HG02588 (cell line): ENCODE measurements at regions not wholly inside any gene's neighbourhood (a gene's known extent, or its start where the extent isn't known, plus 50 kb on each side); places are given as distances from the start of the nearest gene placed in this dataset.
"Not testable (repeated sequence)": the region's sequence is repeated elsewhere in the genome, so short reads cannot be mapped to it uniquely, and the experiment has no call there.

Source experiments
- ATAC-seq: cut with Tn5 transposase; IDR thresholded peaks from one replicate; pipeline ENCODE4 v1.9.1; 2021; ENCODE audit warnings: mild to moderate bottlenecking, moderate library complexity; ENCODE audit not compliant: unreplicated experiment

DNA sequence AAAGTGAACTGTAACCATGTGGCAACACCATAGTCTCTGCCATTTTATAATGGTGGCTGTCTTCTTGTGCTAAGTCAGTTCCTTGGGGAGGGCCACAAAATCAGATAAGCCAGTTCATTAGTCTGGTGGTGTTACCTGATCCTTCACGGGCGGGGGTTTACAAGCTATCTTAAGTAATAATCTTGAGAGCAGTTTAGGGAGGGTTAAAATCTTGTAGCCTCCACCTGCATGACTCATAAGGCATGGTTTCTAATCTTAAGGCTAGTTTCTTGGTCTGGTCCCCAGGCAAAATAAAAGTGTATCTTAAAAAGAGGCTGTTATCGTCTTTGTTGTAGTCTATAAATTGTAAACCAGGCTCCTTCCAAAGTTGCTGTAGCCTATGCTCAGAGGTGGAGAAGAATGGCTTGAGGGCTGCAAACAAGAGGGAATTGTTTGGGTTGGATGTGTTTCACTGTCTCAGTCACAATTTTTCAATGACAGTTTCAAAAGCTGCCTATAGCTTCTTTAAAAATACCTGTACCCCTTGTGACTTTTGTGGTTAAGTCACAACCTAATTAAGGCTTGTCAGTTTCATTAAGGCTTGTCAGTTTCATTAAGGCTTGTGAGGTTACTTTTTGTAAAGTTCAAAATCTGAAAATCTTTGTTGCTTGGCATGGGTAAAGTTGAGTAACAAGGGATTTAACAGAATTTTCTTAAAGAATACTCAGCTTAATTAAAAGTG lies 135.7 kb downstream of the RPS4Y2 start:
- peak; percentile 91 for ATAC-seq

DNA sequence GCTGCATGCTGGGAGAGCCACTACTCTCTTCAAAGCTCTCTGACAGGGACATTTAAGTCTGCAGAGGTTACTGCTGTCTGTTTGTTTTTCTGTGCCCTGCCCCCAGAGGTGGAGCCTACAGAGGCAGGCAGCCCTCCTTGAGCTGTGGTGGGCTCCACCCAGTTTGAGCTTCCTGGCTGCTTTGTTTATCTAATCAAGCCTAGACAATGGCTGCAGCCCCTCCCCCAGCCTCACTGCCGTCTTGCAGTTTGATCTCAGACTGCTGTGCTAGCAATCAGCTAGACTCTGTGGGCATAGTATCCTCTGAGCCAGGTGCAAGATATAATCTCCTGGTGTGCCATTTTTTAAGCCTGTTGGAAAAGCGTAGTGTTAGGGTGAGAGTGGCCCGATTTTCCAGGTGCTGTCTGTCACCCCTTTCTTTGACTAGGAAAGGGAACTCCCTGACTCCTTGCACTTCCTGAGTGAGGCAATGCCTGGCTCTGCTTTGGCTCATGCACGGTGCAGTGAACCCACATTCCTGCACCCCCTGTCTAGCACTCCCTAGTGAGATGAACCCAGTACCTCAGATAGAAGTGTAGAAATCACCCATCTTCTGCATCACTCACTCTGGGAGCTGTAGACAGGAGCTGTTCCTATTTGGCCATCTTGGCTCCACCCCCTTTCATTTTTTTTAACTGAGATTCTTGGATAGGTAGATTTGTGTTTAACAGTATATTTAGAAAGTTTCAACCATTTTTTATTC lies 169.6 kb downstream of the RPS4Y2 start:
- ATAC-seq, result not testable (repeated sequence)

GRCh38 chrY:20929691-20930342 lies 173.9 kb downstream of the RPS4Y2 start:
- no peak for ATAC-seq

- ATAC-seq, result not testable (repeated sequence)
Observed at GRCh38 chrY:20936709-20937251, 180.9 kb downstream of the RPS4Y2 start.

DNA sequence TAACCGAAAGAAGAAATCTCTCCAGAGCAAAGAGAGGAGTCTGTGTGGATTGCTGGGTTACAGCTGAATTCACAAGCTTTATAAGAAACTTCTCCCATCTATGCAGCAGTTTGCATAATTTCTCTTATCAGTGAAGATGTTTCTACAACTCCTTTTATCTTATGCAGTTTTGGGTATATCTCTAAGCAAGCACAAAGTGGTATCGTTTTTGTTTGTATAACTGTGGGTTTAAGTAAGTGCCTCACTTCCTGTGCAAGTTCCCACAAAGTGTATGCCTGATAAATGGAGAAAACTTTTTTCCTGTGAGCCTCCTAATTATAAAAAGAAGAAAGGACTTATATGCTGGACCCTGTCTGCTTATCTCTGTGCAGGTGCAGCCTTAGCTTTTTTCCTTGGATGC lies 205.6 kb downstream of the RPS4Y2 start:
- no peak for ATAC-seq

- ATAC-seq, result no peak
Observed at GRCh38 chrY:20967828-20968227, 211.9 kb downstream of the RPS4Y2 start.

DNA sequence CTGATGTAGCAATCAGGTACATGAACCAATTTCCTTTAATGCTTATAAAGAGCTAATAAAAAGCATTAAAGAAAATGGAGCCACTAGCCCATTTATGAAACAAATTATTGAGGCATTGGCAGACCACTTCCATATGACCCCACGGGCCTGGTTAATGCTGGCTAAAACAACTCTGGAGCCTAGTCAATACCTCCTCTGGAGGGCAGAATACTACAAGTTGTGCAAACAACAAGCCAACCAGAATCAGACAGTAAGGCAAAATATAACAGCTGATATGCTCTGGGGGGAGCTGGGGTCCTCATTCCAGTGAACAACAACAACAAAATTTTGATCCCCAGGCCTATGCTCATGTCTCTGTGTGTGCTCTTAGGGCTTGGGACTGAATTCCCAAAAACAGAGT lies 212.3 kb downstream of the RPS4Y2 start:
- no peak for ATAC-seq

- ATAC-seq, result no peak
Observed at GRCh38 chrY:20971371-20971770, 215.5 kb downstream of the RPS4Y2 start.

DNA sequence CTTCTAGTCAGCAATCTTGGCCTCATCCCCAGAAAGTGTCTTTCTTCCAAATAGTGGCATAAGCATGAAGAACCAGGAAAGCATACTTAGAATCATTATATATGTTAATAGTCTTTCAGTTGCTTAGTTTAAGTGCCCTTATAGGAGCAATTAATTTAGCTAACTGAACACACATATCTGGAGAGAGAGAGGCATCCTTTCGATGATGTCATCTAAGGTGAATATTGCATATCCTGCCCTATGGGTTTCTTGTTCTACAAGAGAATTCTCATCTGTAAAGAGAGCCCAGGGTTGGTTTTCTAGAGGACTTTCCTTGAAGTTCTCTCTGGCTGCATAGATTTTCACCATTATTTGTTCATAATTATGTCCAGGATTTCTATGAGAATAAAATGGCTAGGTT lies 230.1 kb downstream of the RPS4Y2 start:
- no peak for ATAC-seq

DNA sequence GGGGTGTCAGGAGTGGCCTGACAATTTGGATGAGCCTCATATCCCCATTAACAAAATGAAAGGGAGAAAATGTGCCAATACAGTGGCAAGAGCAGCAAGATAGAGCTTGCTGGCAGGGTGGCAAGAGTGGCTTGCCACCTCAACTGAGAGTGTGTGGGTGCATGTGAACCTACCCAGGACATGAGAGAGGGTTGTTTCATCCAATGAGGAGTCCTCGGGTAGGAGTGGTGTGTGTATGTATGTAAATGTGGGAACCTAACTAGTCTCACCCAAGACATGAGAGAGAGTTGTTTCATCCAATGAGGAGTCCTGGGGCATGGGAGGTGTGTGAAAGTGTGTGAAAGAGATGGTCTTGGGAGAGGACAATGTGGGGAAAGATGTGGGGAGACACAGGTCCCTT lies 234.2 kb downstream of the RPS4Y2 start:
- ATAC-seq, result no peak

- peak; percentile 94 for ATAC-seq
Observed at GRCh38 chrY:20990869-20991548, 235.1 kb downstream of the RPS4Y2 start.

- no peak for ATAC-seq
Observed at GRCh38 chrY:20997355-20997754, 241.4 kb downstream of the RPS4Y2 start.

DNA sequence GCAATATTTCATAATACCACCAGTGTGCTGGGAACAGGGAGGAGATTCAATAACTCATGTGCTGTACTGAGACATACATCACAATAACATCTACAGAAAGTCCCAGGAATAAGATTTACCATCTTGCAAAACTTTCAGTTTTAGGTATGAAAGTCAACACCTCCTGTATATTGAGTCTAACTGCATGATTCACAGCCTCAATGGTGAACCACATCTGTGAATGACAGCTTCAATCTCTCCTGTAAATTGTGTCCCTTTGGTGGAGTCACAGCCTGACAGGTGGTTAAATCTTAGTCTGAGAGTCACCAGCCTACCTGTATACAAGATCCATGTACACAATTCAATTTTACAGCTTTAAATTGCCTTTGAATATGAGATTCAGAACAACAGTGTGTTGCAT lies 242.1 kb downstream of the RPS4Y2 start:
- ATAC-seq, result no peak

GRCh38 chrY:20998483-20998882 lies 242.6 kb downstream of the RPS4Y2 start:
- no peak for ATAC-seq

- ATAC-seq, result no peak
Observed at GRCh38 chrY:21001102-21001501, 245.2 kb downstream of the RPS4Y2 start.

- ATAC-seq, result no peak
Observed at GRCh38 chrY:21003059-21003458, 247.2 kb downstream of the RPS4Y2 start.

DNA sequence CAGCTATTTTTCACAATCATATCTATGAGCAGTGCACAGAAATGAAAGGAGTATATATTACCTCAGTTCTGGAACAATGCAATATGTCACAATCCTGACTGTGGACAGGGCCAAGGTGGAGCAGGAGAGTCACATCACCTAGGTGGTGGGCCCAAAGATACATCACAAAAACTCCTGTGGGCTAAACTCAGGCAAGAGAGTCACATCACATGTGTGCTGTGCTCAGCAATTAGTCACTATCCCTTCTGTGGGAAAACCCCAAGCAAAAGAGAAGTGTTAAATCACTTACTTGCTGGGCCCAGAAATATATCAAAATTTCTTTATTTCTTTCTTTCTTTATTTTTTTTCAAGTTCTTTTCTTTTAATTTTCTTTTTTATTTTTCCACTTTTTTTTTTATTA lies 249.6 kb downstream of the RPS4Y2 start:
- ATAC-seq, result no peak

DNA sequence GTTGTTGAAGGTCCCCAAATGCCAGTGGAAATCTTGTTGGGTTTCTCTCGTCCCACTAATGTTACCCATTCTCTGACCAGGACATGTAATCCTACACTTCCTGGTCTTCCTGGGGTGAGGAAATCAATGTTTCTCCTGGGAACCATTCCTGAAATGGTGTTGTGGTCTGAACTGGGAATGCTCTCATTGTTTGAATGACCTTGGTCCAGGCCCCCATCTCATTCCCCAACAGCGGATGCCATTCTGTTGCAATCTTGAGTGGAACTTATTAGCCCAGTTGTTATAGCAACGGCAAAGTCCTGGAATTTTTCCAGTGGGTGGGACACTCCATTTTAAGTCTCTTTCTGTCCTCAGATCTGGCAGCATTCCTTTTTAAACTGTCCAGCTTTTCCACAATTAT lies 265.9 kb downstream of the RPS4Y2 start:
- no peak for ATAC-seq

DNA sequence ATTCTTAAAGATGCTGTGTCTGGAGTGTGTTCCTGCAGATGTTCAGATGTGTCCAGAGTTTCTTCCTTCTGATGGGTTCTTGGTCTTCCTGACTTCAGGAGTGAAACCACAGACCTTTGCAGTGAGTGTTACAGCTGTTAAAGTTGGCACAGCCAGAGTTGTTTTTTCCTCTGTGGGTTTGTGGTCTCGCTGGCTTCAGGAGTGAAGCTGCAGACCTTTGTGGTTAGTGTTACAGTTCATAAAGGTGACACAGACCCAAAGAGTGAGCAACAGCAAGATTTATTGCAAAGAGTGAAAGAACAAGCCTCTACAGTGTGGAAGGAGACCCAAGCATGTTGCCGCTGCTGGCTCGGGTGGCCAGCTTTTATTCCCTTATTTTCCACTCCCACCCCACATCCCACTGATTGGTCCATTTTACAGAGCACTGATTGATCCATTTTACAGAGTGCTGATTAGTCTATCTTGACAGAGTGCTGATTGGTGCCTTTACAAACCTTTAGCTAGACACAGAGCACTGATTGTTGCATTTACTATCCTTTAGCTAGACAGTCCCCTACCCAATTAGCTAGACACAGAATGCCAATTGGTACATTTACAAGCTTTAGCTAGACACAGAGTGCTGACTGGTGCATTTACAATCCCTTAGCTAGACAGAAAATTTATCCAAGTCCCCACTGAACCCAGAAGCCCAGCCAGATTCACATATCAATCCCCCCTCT lies 266.6 kb downstream of the RPS4Y2 start:
- no peak for ATAC-seq

DNA sequence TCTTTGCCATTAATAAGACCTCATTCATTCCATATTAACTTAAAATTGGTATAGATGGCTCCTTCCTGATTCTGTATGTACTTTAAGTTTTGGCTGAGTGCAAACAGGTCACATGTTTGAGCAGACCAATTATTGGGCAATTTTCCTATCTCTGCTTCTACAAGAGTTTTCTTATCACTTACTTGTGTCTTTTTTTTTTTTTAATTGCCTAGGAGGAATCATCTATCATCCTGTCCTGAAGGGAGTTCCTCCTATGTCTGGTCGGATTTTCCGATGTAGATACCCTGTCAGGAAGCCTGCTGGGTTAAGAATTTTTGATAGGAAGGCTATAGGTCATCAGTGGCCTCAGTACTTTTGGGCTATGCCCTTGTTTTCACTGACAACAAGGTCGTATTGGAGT lies 268.0 kb downstream of the RPS4Y2 start:
- no peak for ATAC-seq

DNA sequence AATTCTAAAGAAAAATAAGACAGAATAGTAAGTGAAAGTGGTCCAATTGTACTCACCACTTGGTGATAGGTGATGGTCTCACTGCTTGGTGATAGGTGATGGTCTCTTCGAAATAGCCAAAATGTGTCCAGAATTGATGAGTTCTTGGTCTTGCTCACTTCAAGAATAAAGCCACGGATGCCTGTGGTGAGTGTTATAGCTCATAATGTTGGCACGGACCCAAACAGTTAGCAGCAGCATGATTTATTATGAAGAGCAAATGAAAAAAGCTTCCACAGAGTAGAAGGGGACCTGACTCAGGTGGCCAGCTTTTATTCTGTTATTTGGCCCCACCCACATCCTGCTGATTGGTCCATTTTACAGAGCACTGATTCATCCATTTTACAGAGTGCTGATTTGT lies 272.6 kb downstream of the RPS4Y2 start:
- no peak for ATAC-seq
